Stimulated activated CD4-positive, alpha-beta T cell treated with anti-CD3 and anti-CD28 coated beads, TNF-alpha, amount 100 ng/mL, for 24 hours (primary cell): ENCODE measurements at regions not wholly inside any gene's neighbourhood (a gene's known extent, or its start where the extent isn't known, plus 50 kb on each side); places are given as distances from the start of the nearest gene placed in this dataset.
"Not testable (repeated sequence)": the region's sequence is repeated elsewhere in the genome, so short reads cannot be mapped to it uniquely, and the experiment has no call there.

Experiments
- DNase-seq, 3 experiments: peaks; one replicate each; pipeline ENCODE4 v3.0.0-alpha.2; 2020; ENCODE audit warnings: low read depth in 3 of 3

GRCh38 chr10:130964771-130965170, 346.8 kb downstream of the TCERG1L start:
- no peak for DNase-seq

- DNase-seq, result no peak
Measured at GRCh38 chr10:130967161-130967560, 344.4 kb downstream of the TCERG1L start.

GRCh38 chr10:130967784-130968183, 343.7 kb downstream of the TCERG1L start:
- no peak for DNase-seq

GRCh38 chr10:130968511-130968910, 343.0 kb downstream of the TCERG1L start:
- DNase-seq, result no peak

GRCh38 chr10:130968964-130969363, 342.6 kb downstream of the TCERG1L start:
- no peak for DNase-seq

- DNase-seq, result no peak
Measured at GRCh38 chr10:130969700-130970099, 341.8 kb downstream of the TCERG1L start.

- no peak for DNase-seq
Measured at GRCh38 chr10:130970341-130971122, 341.0 kb downstream of the TCERG1L start.

- no peak for DNase-seq
Measured at GRCh38 chr10:130971123-130971435, 340.4 kb downstream of the TCERG1L start.

- no peak for DNase-seq
Measured at GRCh38 chr10:130973127-130973839, 338.2 kb downstream of the TCERG1L start.

GRCh38 chr10:130974166-130974565, 337.4 kb downstream of the TCERG1L start:
- no peak for DNase-seq

- DNase-seq, result not testable (repeated sequence)
Measured at GRCh38 chr10:130975351-130975750, 336.2 kb downstream of the TCERG1L start.

GRCh38 chr10:130982802-130983201, 328.7 kb downstream of the TCERG1L start:
- DNase-seq, result no peak

- no peak for DNase-seq
Measured at GRCh38 chr10:130983749-130984148, 327.8 kb downstream of the TCERG1L start.

GRCh38 chr10:130984686-130985085, 326.8 kb downstream of the TCERG1L start:
- DNase-seq, result no peak

- DNase-seq, result no peak
Measured at GRCh38 chr10:130985158-130985753, 326.3 kb downstream of the TCERG1L start.

- DNase-seq, result no peak
Measured at GRCh38 chr10:130986846-130987245, 324.7 kb downstream of the TCERG1L start.

GRCh38 chr10:130987401-130987800, 324.1 kb downstream of the TCERG1L start:
- no peak for DNase-seq

- no peak for DNase-seq
Measured at GRCh38 chr10:130989670-130990232, 321.8 kb downstream of the TCERG1L start.

- no peak for DNase-seq
Measured at GRCh38 chr10:130990486-130990885, 321.0 kb downstream of the TCERG1L start.

- no peak for DNase-seq
Measured at GRCh38 chr10:130992802-130993523, 318.6 kb downstream of the TCERG1L start.

- DNase-seq, result no peak
Measured at GRCh38 chr10:130993612-130994011, 317.9 kb downstream of the TCERG1L start.

GRCh38 chr10:130994191-130994590, 317.3 kb downstream of the TCERG1L start:
- DNase-seq, result no peak
